Gastroesophageal sphincter (tissue), 4 donors: ENCODE measurements at regions not wholly inside any gene's neighbourhood (a gene's known extent, or its start where the extent isn't known, plus 50 kb on each side); places are given as distances from the start of the nearest gene placed in this dataset.

Source experiments
- ATAC-seq: fragments of 150-250 bp; one replicate; pipeline ENCODE4 v1.9.1; 2016; ENCODE audit warnings: mild to moderate bottlenecking, moderate library complexity
- H3K27ac ChIP-seq, 4 donors: fragments of 200-600 bp; sonication (generic) in 3 of 4; 1 replicate in 3 of 4; 2 replicates in 1 of 4; pipeline ENCODE4 v1.5.1; 2016 to 2019
- H3K27me3 ChIP-seq: fragments of 200-600 bp; sonication (generic); one replicate; pipeline ENCODE4 v1.5.1; 2019
- H3K36me3 ChIP-seq, 2 donors: fragments of 200-600 bp; sonication (generic); one replicate each; pipeline ENCODE4 v1.5.1; 2019; ENCODE audit warnings: control low read depth in 1 of 2
- H3K4me1 ChIP-seq, 3 donors: fragments of 200-600 bp; sonication (generic); 1 replicate in 2 of 3; 2 replicates in 1 of 3; pipeline ENCODE4 v1.5.1; 2016 to 2019; ENCODE audit warnings: control low read depth in 2 of 3
- H3K4me3 ChIP-seq, 2 donors: fragments of 200-600 bp; sonication (generic); one replicate each; pipeline ENCODE4 v1.5.1; 2019; ENCODE audit warnings: mild to moderate bottlenecking in 1 of 2, moderate library complexity in 1 of 2
- H3K9me3 ChIP-seq, 3 donors: fragments of 200-600 bp; sonication (generic); one replicate each; pipeline ENCODE4 v1.5.1; 2017 to 2019; ENCODE audit warnings: control low read depth in 2 of 3
- EP300 ChIP-seq: sonication (generic); formaldehyde crosslinking; IDR thresholded peaks from one replicate; pipeline ENCODE4 v1.6.1; 2017; ENCODE audit warnings: antibody characterized with exemption, mild to moderate bottlenecking
- POLR2A ChIP-seq, 2 donors: fragments of 450-650 bp; IDR thresholded peaks; one replicate each; pipeline ENCODE4 v1.6.1; 2017; ENCODE audit warnings: antibody characterized with exemption in 2 of 2, mild to moderate bottlenecking in 2 of 2, moderate library complexity in 1 of 2
- POLR2AphosphoS5 ChIP-seq: sonication (generic); formaldehyde crosslinking; IDR thresholded peaks from one replicate; pipeline ENCODE4 v1.6.1; 2017; ENCODE audit warnings: antibody characterized with exemption
- WGBS, 2 donors: methylation state at CpG; one replicate each; pipeline ENCODE4 v1.1.5; 2018; ENCODE audit warnings: low coverage in 1 of 2; 5-methylcytosine and 5-hydroxymethylcytosine counted together
- TF ChIP-seq, protein P1 (sequence below), 4 experiments: fragments of 200-600 bp in 2 of 4; fragments of 450-650 bp in 2 of 4; sonication (generic) in 1 of 4; IDR thresholded peaks; one replicate each; pipeline ENCODE4 v1.5.1; 2017 to 2019; ENCODE audit warnings: antibody characterized with exemption in 4 of 4, mild to moderate bottlenecking in 2 of 4, moderate library complexity in 2 of 4

GRCh38 chr12:27902651-27903050 lies 69.9 kb downstream of the PTHLH start:
- Histone ChIP-seq H3K36me3 (no peaks in the 10 kb centered on the region), H3K27me3 (no peaks in the 10 kb centered on the region), H3K9me3 (no peaks in the 10 kb centered on the region), H3K4me3 (no peak overlapping the region), H3K4me1 (no peaks in the 10 kb centered on the region), H3K27ac (no peak overlapping the region)
- 90 to 92% methylated on average over 3 of the region's 3 CpGs for WGBS, 2 donors
- no peak for TF ChIP-seq POLR2A (IDR thresholded peaks at IDR 0.05)
- TF ChIP-seq EP300: no peak
- no peak for TF ChIP-seq POLR2AphosphoS5
- TF ChIP-seq, protein P1, sequence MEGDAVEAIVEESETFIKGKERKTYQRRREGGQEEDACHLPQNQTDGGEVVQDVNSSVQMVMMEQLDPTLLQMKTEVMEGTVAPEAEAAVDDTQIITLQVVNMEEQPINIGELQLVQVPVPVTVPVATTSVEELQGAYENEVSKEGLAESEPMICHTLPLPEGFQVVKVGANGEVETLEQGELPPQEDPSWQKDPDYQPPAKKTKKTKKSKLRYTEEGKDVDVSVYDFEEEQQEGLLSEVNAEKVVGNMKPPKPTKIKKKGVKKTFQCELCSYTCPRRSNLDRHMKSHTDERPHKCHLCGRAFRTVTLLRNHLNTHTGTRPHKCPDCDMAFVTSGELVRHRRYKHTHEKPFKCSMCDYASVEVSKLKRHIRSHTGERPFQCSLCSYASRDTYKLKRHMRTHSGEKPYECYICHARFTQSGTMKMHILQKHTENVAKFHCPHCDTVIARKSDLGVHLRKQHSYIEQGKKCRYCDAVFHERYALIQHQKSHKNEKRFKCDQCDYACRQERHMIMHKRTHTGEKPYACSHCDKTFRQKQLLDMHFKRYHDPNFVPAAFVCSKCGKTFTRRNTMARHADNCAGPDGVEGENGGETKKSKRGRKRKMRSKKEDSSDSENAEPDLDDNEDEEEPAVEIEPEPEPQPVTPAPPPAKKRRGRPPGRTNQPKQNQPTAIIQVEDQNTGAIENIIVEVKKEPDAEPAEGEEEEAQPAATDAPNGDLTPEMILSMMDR (IDR thresholded peaks at IDR 0.05): no peak
- ATAC-seq: no peak

DNA sequence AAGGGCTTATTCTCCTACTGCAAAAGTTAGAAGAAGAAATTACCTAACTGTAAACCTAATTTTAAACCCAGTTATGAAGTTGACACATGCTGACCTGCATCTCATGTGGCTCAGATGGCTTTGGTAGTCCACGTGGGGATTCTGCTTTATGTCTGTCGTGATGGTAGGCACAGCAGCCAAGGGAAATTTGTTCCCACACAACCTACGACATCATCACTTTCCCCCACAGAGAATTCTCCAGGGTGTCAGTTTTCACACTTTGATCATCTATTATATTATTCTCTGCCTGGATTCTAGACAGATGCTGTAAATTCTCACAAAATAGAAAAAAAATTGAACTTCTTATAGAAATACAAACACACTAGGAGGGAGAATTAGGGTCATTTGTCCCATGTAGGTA lies 70.6 kb downstream of the PTHLH start:
- WGBS, 2 donors: 8 to 26% methylated on average over 3 of the region's 3 CpGs
- H3K27ac ChIP-seq: no peak overlapping the region
- no peaks in the 10 kb centered on the region for H3K4me1 ChIP-seq
- H3K36me3 ChIP-seq: no peaks in the 10 kb centered on the region
- no peak for TF ChIP-seq EP300
- no peak overlapping the region for H3K4me3 ChIP-seq
- ATAC-seq: no peak
- H3K9me3 ChIP-seq: no peaks in the 10 kb centered on the region
- H3K27me3 ChIP-seq: no peaks in the 10 kb centered on the region

- no peak for ATAC-seq
- 76 to 83% methylated on average over 7 to 8 of the region's 8 CpGs for WGBS, 2 donors
These were observed 71.3 kb downstream of the PTHLH start for GRCh38 chr12:27900920-27901879.

GRCh38 chr12:27899151-27899661 lies 73.3 kb downstream of the PTHLH start:
- Histone ChIP-seq H3K4me3 (no peak overlapping the region), H3K36me3 (no peaks in the 10 kb centered on the region), H3K9me3 (no peaks in the 10 kb centered on the region), H3K4me1 (no peaks in the 10 kb centered on the region), H3K27ac (no peak overlapping the region), H3K27me3 (no peaks in the 10 kb centered on the region)
- no peak for ATAC-seq
- 65 to 78% methylated on average over 3 to 4 of the region's 7 CpGs for WGBS, 2 donors
- TF ChIP-seq EP300 (no peak), POLR2A (IDR thresholded peaks at IDR 0.05) (no peak), POLR2AphosphoS5 (no peak)
- TF ChIP-seq, protein P1 (IDR thresholded peaks at IDR 0.05): no peak

More at GRCh38 chr12:27900920-27901879, 71.3 kb downstream of the PTHLH start:
- Histone ChIP-seq H3K9me3 (no peaks in the 10 kb centered on the region), H3K4me3 (no peak overlapping the region), H3K27me3 (no peaks in the 10 kb centered on the region), H3K27ac (no peak overlapping the region), H3K4me1 (no peaks in the 10 kb centered on the region), H3K36me3 (no peaks in the 10 kb centered on the region)
- TF ChIP-seq, protein P1 (IDR thresholded peaks at IDR 0.05): no peak
- no peak for TF ChIP-seq EP300
- no peak for TF ChIP-seq POLR2A (IDR thresholded peaks at IDR 0.05)
- no peak for TF ChIP-seq POLR2AphosphoS5

GRCh38 chr12:27898022-27898421 lies 74.5 kb downstream of the PTHLH start:
- Histone ChIP-seq H3K27ac (no peak overlapping the region), H3K36me3 (no peaks in the 10 kb centered on the region), H3K9me3 (no peaks in the 10 kb centered on the region), H3K27me3 (no peaks in the 10 kb centered on the region), H3K4me1 (no peaks in the 10 kb centered on the region), H3K4me3 (no peak overlapping the region)
- 59 to 64% methylated on average over 3 of the region's 3 CpGs for WGBS, 2 donors
- ATAC-seq: no peak
- TF ChIP-seq POLR2A (IDR thresholded peaks at IDR 0.05) (no peak), EP300 (no peak), POLR2AphosphoS5 (no peak)
- TF ChIP-seq, protein P1 (IDR thresholded peaks at IDR 0.05): no peak
